ENCODE measurements at regions not wholly inside any gene's neighbourhood (a gene's known extent, or its start where the extent isn't known, plus 50 kb on each side); places are given as distances from the start of the nearest gene placed in this dataset.

- no peaks in the 10 kb centered on the region for H3K36me3 ChIP-seq (replicated peaks; ENCODE audit: insufficient read depth, low read depth)
- WGBS (ENCODE audit: low lambda C conversion rate, missing lambda C conversion rate) = 88% methylated on average over 26 of the region's 26 CpGs
- H3K4me1 ChIP-seq (ENCODE audit: insufficient read depth) = no peaks in the 10 kb centered on the region
- no peak overlapping the region for H2AFZ ChIP-seq
- no peaks in the 10 kb centered on the region for H3K79me2 ChIP-seq
- no peaks in the 10 kb centered on the region for H4K20me1 ChIP-seq (ENCODE audit: insufficient read depth, poor library complexity, severe bottlenecking)
- no peak overlapping the region for H3K4me2 ChIP-seq
- TF ChIP-seq CTCF (IDR thresholded peaks at IDR 0.05; ENCODE audit: poor library complexity) (no peak), EZH2 (IDR thresholded peaks at IDR 0.05; ENCODE audit: borderline replicate concordance) (no peak), EZH2phosphoT487 (IDR thresholded peaks at IDR 0.05; ENCODE audit: low read depth, severe bottlenecking, unreplicated experiment) (no peak)
- no peaks in the 10 kb centered on the region for H3K9me2 ChIP-seq (replicated peaks; ENCODE audit: insufficient read depth)
- DNase-seq (ENCODE audit: low spot score) = no peak
- no peak overlapping the region for H3K4me3 ChIP-seq
- no peaks in the 10 kb centered on the region for H3K9me3 ChIP-seq (ENCODE audit: low read depth)
- no peak overlapping the region for H3K27ac ChIP-seq
- no peaks in the 10 kb centered on the region for H3K27me3 ChIP-seq
Observed at GRCh38 chr15:93244696-93245660, 156.0 kb upstream of the RGMA start.

- WGBS (ENCODE audit: low lambda C conversion rate, missing lambda C conversion rate) = 49% methylated on average over 4 of the region's 9 CpGs
Observed at GRCh38 chr15:93243573-93243972, 154.6 kb upstream of the RGMA start.

GRCh38 chr15:93241696-93242585 is 152.9 kb upstream of the RGMA start:
- TF ChIP-seq CTCF (IDR thresholded peaks at IDR 0.05; ENCODE audit: poor library complexity) (no peak), EZH2phosphoT487 (IDR thresholded peaks at IDR 0.05; ENCODE audit: low read depth, severe bottlenecking, unreplicated experiment) (no peak), EZH2 (IDR thresholded peaks at IDR 0.05; ENCODE audit: borderline replicate concordance) (no peak)
- Histone ChIP-seq H3K9me3 (ENCODE audit: low read depth) (no peaks in the 10 kb centered on the region), H2AFZ (no peak overlapping the region), H3K9me2 (replicated peaks; ENCODE audit: insufficient read depth) (no peaks in the 10 kb centered on the region), H3K27me3 (no peaks in the 10 kb centered on the region), H3K27ac (no peak overlapping the region), H3K36me3 (replicated peaks; ENCODE audit: insufficient read depth, low read depth) (no peaks in the 10 kb centered on the region), H3K79me2 (no peaks in the 10 kb centered on the region), H3K4me1 (ENCODE audit: insufficient read depth) (no peaks in the 10 kb centered on the region), H4K20me1 (ENCODE audit: insufficient read depth, poor library complexity, severe bottlenecking) (no peaks in the 10 kb centered on the region), H3K4me3 (no peak overlapping the region), H3K4me2 (no peak overlapping the region)
- no peak for DNase-seq (ENCODE audit: low spot score)
- 55% methylated on average over 12 of the region's 15 CpGs for WGBS (ENCODE audit: low lambda C conversion rate, missing lambda C conversion rate)

More at GRCh38 chr15:93243573-93243972, 154.6 kb upstream of the RGMA start:
- no peak overlapping the region for H3K4me2 ChIP-seq
- DNase-seq (ENCODE audit: low spot score) = no peak
- H3K27ac ChIP-seq = no peak overlapping the region
- no peaks in the 10 kb centered on the region for H3K9me2 ChIP-seq (replicated peaks; ENCODE audit: insufficient read depth)
- no peak overlapping the region for H3K4me3 ChIP-seq
- no peaks in the 10 kb centered on the region for H3K4me1 ChIP-seq (ENCODE audit: insufficient read depth)
- H3K9me3 ChIP-seq (ENCODE audit: low read depth) = no peaks in the 10 kb centered on the region
- H3K36me3 ChIP-seq (replicated peaks; ENCODE audit: insufficient read depth, low read depth) = no peaks in the 10 kb centered on the region
- no peaks in the 10 kb centered on the region for H3K27me3 ChIP-seq
- TF ChIP-seq EZH2phosphoT487 (IDR thresholded peaks at IDR 0.05; ENCODE audit: low read depth, severe bottlenecking, unreplicated experiment) (no peak), CTCF (IDR thresholded peaks at IDR 0.05; ENCODE audit: poor library complexity) (no peak), EZH2 (IDR thresholded peaks at IDR 0.05; ENCODE audit: borderline replicate concordance) (no peak)
- H2AFZ ChIP-seq = no peak overlapping the region
- no peaks in the 10 kb centered on the region for H3K79me2 ChIP-seq
- H4K20me1 ChIP-seq (ENCODE audit: insufficient read depth, poor library complexity, severe bottlenecking) = no peaks in the 10 kb centered on the region

Measured in hepatocyte (in vitro differentiated cells).